GM18861 (cell line): ENCODE measurements at regions not wholly inside any gene's neighbourhood (a gene's known extent, or its start where the extent isn't known, plus 50 kb on each side); places are given as distances from the start of the nearest gene placed in this dataset.
"Not testable (repeated sequence)": the region's sequence is repeated elsewhere in the genome, so short reads cannot be mapped to it uniquely, and the experiment has no call there.

Experiments
- ATAC-seq: cut with Tn5 transposase; IDR thresholded peaks from one replicate; pipeline ENCODE4 v1.9.1; 2021; ENCODE audit not compliant: unreplicated experiment

DNA sequence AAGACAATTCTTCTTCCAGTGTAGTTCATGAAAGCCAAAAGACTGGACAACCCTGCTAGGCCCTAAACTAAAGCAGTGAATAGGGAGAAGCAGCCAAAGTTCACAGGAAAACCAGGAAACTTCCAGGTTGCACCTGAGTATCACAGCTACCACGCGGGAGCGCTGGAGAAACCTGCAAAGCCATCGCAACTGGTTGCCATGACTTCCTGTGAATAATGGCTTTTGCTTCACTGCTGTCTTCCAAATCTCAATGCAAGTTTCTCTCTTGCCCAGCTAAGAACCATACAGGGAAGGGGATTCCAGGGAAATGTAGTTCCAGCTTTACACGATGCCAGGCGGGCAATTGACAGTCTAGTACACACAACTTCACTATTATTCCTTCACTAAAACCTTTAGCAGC lies 114.1 kb downstream of the GXYLT1 start:
- ATAC-seq = no peak

DNA sequence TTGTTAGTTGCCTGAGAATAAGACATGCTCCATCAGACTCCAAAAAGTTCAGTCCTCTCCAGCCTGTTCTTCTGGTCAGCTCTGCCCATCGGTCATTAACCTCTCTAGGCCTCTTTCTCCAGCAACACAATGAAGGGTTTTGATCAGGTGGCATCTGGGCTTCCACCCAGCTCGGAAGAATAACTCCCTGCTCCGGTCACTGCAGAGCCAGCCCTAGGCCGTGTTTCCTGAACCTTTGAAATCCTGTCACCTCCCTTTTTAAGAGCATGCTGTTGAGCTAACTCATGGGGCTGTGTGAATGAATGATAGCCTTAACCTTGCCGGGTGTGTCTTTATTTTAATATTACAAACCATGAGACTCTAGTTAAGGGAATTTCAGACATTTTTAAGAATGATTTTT lies 117.1 kb downstream of the GXYLT1 start:
- ATAC-seq = no peak

DNA sequence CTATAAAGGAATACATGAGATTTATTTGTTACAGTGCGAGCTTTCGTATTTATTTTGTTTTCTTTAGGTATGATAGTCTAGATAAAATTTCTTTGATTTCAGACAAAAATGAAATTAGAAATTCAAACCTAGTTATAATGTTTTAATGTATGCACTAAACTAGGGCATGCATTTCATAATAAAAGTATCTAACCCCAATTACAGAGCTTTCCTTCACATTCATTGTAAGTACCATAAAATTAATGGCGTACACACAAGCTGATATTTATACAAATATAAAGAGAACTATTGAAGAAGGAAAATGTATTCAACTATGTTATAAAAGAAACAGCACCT lies 120.2 kb downstream of the GXYLT1 start:
- no peak for ATAC-seq

DNA sequence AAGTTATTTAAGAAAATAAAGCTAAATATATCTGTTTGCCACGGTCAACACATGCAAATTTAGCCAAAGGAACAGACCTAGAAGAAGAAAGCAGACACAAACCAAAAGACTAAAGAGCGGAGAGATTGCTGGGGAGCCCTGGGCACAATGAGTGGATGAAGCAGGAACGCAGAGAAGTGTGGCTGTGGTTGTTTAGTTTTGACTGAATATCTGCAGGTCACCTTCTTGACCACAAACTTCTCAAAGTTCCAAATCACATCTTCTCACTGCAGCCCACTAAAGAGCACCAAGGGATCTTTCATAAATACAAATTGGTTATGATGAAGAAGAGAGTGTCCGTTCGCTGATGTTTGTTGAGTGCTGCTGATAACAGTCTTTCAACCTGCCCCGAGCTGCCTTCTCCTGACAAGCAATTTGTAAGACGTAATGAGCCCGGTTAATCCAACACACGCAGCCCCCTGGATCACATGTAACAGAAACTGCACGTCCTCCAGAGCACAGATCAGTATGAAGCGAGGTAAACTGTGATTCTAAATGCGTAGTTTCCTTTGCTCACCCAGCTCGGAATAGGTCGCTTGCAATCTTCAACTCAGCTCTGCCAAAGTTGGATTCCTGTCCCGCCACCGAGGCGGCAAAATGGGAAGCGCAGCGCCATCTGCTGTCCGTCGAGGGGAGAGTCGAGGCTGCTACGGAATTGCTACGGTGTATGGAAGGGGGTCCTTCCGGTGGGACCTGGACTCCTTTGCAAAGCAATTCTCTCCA lies 120.8 kb downstream of the GXYLT1 start:
- ATAC-seq = peak; percentile 95

DNA sequence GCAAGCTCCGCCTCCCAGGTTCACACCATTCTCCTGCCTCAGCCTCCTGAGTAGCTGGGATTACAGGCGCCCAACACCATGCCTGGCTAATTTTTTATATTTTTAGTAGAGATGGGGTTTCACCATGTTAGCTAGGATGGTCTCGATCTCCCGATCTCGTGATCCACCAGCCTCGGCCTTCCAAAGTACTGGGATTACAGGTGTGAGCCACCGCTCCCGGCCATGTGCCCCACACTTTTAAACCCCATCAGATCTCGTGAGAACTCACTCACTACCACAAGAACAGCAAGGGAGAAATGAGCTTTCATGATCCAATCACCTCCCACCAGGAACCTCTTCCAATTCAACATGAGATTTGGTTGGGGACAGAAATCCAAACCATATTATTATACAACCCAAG lies 122.7 kb downstream of the GXYLT1 start:
- ATAC-seq = not testable (repeated sequence)

DNA sequence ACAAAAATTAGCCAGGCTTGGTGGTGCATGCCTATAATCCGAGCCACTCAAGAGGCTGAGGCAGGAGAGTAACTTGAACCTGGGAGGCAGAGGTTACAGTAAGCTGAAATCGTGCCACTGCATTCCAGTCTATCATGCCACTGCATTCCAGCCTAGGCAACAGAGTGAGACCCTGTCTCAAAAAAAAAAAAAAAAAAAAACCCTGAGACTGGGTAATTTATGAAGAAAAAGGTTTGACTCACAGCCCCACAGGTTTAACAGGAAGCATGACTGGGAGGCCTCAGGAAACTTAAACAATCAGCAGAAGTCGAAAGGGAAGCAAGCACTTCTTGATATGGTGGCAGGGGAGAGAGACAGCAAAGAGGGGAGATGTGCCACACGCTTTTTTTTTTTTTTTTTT lies 123.2 kb downstream of the GXYLT1 start:
- no peak for ATAC-seq

DNA sequence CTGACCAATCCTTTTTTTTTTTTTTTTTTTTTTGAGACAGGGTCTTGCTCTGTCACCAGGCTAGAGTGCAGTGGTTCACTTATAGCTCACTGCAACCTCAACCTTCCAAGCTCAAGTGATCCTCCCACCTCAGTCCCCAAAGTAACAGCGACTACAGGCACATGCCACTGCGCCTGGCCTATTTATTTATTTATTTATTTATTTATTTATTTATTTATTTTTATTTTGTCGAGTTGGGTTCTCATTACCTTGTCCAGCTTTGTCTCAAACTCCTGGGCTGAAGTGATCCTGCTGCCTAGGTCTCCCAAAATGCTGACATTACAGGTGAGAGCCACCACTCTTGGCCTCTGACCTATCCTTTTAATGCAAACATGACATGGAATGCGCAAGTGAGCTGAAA lies 124.4 kb downstream of the GXYLT1 start:
- ATAC-seq = no peak

DNA sequence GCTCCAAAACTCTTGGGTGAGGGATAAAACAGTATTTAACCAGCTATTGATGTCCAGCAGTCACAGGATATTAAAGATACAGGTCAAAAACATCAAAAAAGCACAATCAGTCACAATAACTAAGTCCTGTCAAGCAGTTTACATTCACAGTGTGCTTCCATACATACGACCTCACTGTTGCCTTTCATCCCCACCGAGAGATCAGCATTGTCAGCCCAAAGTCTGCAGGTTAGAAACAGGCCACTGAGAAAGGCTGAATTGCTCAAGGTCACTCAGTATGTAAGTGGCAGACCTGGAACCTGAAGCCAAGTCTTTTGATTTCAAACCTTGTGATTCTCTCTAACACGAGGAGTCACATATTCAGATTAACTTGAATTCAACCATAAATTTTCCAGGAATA lies 124.9 kb downstream of the GXYLT1 start:
- ATAC-seq = no peak

DNA sequence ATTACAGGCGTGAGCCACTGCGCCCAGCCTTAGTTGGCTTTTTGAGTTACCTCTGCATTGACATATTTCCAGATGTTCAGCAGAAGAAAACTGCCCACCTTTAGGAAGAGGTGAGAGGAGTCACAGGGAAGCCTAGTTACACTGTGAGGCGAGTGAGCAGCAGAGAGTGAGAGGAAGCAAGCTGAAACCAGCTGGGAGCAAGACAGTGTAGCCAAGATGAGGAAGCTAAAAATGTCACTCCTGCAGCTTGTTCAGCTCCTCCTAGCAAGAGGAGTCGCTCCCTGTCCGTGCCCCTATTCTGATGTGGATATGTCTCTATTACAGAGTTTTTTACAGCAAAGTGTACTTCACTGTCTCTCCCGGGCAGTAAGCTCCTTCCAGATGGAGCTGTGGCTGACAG lies 127.6 kb downstream of the GXYLT1 start:
- ATAC-seq = no peak

DNA sequence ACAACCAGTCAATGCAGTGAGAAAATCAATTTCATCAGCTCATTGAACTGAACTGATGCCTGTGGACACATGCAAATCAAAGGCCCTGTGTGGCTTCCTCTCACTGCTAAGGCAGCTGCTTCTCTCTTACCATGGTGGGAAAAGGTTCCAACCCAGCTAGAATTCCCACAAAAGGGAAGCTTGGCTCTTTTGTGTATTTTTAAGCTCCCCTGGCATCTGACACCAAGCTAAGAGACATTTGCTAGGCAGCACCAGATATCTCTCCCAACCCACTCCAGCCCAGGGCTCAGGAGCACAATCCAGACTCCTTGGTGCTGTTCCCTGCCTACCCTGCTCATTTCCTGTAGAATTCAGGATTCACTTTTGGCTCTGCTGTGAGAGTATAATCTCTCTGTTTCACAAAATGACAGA lies 129.6 kb downstream of the GXYLT1 start:
- no peak for ATAC-seq

DNA sequence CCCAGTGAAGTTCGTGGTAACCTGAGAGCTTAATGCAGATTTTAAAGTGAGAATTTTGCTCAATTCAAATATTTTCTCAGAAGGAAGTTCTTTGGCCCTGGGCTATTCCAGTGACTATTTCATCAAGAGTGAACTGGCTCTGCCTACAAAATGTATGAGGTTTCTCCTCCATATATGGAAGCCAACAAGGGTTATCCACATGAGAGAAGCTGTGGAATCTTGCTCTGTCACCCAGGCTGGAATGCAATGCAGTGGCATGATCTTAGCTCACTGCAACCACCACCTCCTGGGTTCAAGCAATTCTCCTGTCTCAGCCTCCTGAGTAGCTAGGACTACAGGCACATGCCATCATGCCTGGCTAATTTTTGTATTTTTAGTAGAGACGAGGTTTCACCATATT lies 132.2 kb downstream of the GXYLT1 start:
- ATAC-seq = not testable (repeated sequence)

DNA sequence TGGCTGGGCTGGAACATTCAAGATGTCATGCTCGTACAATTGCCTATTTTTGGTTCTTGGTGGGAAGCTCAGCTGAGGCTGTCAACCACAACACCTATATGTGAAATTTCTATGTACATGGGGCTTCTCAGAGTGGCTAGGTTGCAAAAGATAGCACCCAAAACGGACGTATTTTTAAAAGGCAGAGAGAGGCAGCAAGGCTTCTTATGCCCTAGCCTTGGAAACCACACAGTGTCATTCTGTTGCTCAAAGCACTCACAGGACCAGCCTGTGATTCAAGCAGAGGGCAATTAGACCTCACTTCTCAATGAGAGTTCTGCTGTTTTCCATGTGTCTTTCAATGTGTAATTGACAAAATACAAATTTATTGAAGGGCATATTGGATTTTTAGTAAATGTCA lies 134.0 kb downstream of the GXYLT1 start:
- ATAC-seq = no peak

DNA sequence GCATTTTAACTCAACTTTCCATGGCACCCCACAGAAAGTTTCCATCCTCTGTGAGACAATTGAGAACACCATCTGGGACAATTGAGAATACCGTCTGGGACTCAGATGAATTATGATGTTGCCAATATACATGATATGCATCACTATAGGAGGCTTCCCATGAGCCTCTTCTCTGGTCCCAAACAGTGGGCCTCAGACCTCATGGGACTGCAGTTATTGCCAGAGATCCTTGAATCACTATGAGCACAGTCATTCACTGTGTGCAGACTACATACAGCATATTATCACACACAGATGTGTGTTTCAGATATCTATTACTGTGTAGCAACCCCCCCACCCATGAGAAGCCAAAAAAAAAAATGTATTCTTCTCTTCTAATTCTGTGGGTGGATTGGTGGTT lies 134.4 kb downstream of the GXYLT1 start:
- no peak for ATAC-seq

DNA sequence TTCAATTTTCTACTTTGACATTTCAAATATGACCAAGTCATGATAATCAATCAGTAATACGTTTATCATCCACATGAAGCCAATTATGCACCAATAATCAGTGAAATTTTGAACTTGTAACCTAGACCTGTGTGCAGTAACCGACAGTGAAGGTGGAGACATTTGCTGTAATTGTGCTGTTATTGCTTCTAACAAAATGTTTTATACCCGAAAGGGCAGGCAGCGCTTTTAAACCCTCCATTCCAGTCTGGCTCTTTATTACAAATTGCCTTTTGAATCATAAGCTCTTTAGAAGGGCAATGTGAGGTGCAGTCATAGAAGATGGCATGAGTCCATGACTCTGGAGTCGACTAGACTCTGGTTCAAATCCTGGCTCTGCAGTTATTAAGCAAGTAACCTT lies 135.7 kb downstream of the GXYLT1 start:
- ATAC-seq = no peak

DNA sequence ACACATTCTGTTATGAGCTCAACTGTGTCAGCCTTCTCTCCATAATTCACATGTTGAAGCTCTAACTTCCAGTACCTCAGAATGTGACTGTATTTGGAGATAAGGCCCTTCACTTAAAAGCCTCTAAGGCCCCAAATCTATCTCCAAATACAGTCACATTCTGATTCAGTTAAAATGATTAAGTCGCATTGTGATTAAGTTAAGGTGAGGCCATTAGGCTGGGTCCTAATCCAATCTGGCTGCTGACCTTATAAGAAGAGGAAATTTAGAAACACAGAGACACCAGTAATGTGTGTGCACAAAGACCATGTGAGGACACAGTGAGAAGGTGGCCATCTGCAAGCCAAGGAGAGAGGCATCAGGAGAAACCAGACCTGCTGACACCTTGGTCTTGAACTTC lies 141.6 kb downstream of the GXYLT1 start:
- no peak for ATAC-seq

DNA sequence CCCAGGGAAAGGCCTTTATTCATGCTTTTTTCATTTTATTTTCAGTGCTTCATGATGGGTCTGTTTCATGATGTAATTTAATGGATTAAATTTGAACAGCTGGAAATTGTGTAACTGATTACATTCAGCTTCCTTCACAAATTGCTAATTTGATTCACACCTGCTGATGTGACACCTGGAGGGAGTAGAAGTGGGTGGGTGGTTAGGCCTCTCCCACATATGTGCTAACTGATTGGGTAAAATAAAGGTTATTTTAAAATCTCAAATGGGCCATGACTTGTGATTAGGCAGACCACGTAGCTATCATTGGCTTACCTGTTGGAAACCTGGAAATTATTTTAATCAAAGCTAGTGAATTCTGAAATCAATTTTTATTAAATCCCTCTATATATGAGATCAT lies 142.1 kb downstream of the GXYLT1 start:
- no peak for ATAC-seq

DNA sequence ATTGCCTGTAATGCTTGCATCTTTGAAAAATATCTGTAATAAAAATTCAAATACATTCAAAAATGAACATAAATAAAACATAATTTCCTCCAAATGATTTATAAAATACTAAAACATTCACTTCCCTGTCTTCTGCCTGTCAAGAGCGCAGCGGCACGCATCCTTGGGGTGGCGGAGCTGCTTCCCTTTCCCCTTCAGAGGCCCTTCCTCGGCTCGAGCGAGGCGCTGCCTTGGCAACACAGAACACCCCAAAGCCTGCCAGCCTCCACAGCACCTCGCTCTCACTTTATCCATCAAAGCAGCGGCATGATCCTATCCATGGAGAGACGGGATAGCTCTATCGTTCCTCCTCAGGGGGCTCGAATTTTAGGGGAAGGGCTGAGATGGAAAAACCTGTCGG lies 146.2 kb downstream of the GXYLT1 start:
- ATAC-seq = no peak

DNA sequence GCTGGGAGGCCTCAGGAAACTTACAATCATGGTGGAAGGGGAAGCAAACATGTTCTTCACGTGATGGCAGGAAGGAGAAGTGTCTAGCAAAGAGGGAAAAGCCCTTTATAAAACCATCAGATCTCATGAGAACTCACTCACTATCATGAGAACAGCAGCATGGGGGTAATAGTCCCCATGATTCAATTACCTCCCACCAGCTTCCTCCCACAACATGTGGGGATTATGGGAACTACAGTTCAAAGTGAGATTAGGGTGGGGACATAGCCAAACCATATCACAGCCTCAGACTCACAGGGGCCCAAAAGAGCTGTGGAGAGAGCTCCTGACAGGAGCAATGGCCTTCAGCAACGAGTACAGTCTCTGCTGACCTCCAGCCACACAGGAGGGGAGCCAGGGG lies 151.4 kb downstream of the GXYLT1 start:
- no peak for ATAC-seq

DNA sequence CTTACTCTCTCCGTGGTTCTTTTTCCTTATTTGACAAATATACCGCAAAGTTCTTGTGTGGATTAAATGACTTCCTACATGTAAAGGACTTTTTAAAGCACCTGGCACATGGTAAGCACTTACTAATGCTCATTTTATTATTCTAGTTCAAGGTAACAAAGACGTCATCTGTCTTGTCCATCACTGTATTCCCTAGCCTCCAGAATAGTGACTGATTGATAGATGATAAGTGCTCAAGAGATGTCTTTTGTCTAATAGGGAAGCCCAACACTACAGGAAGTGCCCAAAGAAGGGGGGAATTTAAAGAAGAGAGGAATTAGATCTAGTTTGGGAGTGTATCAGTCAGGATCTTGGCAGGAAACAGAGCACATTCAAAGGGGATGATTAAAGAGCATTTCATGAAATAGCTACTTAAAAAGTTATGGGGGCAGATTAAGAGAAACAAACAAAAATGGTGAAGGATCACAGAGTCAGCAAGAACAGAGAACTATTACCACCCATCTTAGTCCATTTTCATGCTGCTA lies 151.9 kb downstream of the GXYLT1 start:
- no peak for ATAC-seq

DNA sequence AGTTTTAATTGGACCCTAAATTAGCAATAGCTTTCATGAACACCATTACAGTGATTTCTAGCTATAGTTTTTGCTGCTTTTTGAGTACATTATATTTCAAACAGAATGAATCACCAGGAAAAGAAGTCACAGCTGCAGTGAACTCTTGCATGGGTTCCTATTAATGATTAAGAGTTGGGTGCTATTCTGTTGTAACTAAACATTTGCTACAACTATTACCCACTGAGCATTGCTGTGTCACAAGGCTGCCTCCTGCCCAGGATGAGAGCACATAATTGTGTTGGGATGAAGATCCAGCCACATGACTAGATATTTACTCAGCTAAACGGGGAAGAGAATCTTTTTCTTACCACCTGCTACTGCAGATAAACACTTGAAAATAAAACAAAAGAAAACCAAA lies 152.7 kb downstream of the GXYLT1 start:
- no peak for ATAC-seq

DNA sequence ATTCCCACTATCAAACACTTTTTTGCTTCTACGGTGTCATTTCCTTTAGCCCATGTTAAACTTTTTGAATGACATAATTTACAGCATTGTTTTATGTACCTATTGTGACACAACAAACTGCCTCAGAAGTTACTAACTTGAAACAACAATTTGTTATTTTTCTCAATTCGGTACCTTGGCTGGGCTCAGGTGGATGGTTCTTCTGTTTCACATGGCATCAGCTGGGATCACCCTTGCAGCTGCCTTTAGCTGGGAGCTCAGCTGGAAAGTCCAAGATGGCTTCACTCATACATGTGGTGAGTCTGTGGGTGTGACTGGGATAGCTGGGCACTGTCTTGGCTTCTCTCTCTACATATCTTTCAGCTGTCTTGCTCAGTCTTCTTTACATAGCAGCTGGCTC lies 156.0 kb downstream of the GXYLT1 start:
- no peak for ATAC-seq

DNA sequence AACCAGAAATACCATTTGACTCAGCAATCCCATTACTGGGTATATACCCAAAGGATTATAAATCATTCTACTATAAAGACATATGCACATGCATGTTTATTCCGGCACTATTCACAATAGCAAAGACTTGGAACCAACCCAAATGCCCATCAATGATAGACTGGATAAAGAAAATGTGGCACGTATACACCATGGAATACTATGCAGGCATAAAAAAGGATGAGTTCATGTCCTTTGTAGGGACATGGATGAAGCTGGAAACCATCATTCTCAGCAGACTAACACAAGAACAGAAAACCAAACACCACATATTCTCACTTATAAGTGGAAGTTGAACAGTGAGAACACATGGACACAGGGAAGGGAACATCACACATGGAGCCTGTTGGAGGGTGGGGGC lies 158.2 kb downstream of the GXYLT1 start:
- not testable (repeated sequence) for ATAC-seq

DNA sequence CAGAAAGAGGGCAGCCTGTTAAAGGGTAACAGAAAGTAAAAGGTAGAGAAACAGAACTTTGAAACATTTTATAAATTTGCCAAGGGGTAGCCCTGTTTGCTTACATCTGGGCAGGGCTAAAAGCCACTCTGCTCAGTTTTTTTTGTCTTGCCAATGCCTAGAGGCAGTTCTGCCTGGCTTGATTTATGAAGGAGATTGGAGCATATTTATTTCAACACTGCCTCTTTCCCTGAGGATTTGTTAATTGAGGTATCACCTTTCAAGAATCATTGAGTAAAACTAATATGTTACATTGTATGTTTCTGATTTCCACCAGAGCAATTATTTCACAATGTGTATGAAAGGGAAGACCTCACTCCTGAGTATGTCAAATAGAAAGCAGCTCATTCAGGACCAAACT lies 160.8 kb downstream of the GXYLT1 start:
- no peak for ATAC-seq
